ENCODE measurements at regions not wholly inside any gene's neighbourhood (a gene's known extent, or its start where the extent isn't known, plus 50 kb on each side); places are given as distances from the start of the nearest gene placed in this dataset.

- TF ChIP-seq EZH2 (IDR thresholded peaks at IDR 0.05; ENCODE audit: insufficient read depth, poor library complexity, severe bottlenecking) (no peak), EZH2phosphoT487 (IDR thresholded peaks at IDR 0.05; ENCODE audit: insufficient read depth, low read depth) (no peak)
Observed at GRCh38 chr15:39184701-39185390, 396.0 kb upstream of the THBS1 start.
